Liver (tissue), 8 donors: ENCODE measurements at regions not wholly inside any gene's neighbourhood (a gene's known extent, or its start where the extent isn't known, plus 50 kb on each side); places are given as distances from the start of the nearest gene placed in this dataset.

Source experiments
- DNase-seq: peaks from one replicate; pipeline ENCODE4 v3.0.0-alpha.2; 2017; ENCODE audit warnings: low spot score
- H3K27ac ChIP-seq, 2 donors: one replicate each; pipeline ENCODE4 v1.7.0; 2013; ENCODE audit warnings: inconsistent platforms in 2 of 2, low read length in 2 of 2, control low read depth in 1 of 2, low read depth in 1 of 2, mild to moderate bottlenecking in 1 of 2
- H3K27me3 ChIP-seq, 4 donors: one replicate each; pipeline versions ENCODE4 v1.6.1 to v1.7.0; 2013; ENCODE audit warnings: low read length in 3 of 4, inconsistent platforms in 1 of 4, mild to moderate bottlenecking in 1 of 4, moderate library complexity in 1 of 4; ENCODE audit not compliant: control insufficient read depth in 4 of 4, insufficient read depth in 4 of 4
- H3K36me3 ChIP-seq, 4 donors: one replicate each; pipeline versions ENCODE4 v1.6.1 to v1.7.0; 2013; ENCODE audit warnings: low read length in 3 of 4, mild to moderate bottlenecking in 3 of 4, low read depth in 1 of 4, moderate library complexity in 1 of 4; ENCODE audit not compliant: control insufficient read depth in 4 of 4, insufficient read depth in 3 of 4
- H3K4me1 ChIP-seq, 4 donors: one replicate each; pipeline versions ENCODE4 v1.6.1 to v1.7.0; 2013; ENCODE audit warnings: low read length in 3 of 4, mild to moderate bottlenecking in 3 of 4, moderate library complexity in 1 of 4; ENCODE audit not compliant: control insufficient read depth in 4 of 4, insufficient read depth in 4 of 4
- H3K4me3 ChIP-seq, 3 donors: one replicate each; pipeline versions ENCODE4 v1.6.1 to v1.7.0; 2013; ENCODE audit warnings: low read length in 3 of 3, control low read depth in 1 of 3, low read depth in 1 of 3, mild to moderate bottlenecking in 1 of 3
- H3K9ac ChIP-seq, 2 donors: one replicate each; pipeline ENCODE4 v1.7.0; 2013; ENCODE audit warnings: low read length in 2 of 2, mild to moderate bottlenecking in 2 of 2, moderate library complexity in 2 of 2, control low read depth in 1 of 2, low read depth in 1 of 2
- H3K9me3 ChIP-seq, 4 donors: one replicate each; pipeline versions ENCODE4 v1.6.1 to v1.7.0; 2013; ENCODE audit warnings: low read length in 3 of 4; ENCODE audit not compliant: control insufficient read depth in 4 of 4
- CTCF ChIP-seq: fragments of 150-350 bp; IDR thresholded peaks from 2 replicates; pipeline ENCODE4 v1.5.1; 2017; ENCODE audit warnings: improper control_type of control experiment, low read depth, low read length; ENCODE audit not compliant: missing input control
- EGR1 ChIP-seq, 2 donors: IDR thresholded peaks; 2 replicates each; pipeline ENCODE4 v1.6.1; 2016 to 2018; ENCODE audit warnings: antibody characterized with exemption in 2 of 2, low read depth in 2 of 2
- FOXA1 ChIP-seq: IDR thresholded peaks from 2 replicates; pipeline ENCODE4 v1.6.1; 2016; ENCODE audit warnings: antibody characterized with exemption
- GABPA ChIP-seq, 2 donors: IDR thresholded peaks in 1 of 2; conservative IDR thresholded peaks in 1 of 2; 2 replicates each; pipeline ENCODE4 v1.6.1; 2016; ENCODE audit warnings: antibody characterized with exemption in 2 of 2, mild to moderate bottlenecking in 1 of 2, moderate library complexity in 1 of 2
- HNF4A ChIP-seq, 2 donors: conservative IDR thresholded peaks; 2 replicates each; pipeline ENCODE4 v1.6.1; 2016; ENCODE audit warnings: antibody characterized with exemption in 2 of 2, mild to moderate bottlenecking in 2 of 2
- HNF4G ChIP-seq: IDR thresholded peaks from 2 replicates; pipeline ENCODE4 v1.6.1; 2016; ENCODE audit warnings: antibody characterized with exemption
- JUND ChIP-seq, 2 donors: IDR thresholded peaks; 2 replicates each; pipeline ENCODE4 v1.6.1; 2016; ENCODE audit warnings: antibody characterized with exemption in 2 of 2
- MAX ChIP-seq: IDR thresholded peaks from 2 replicates; pipeline ENCODE4 v1.6.1; 2016; ENCODE audit warnings: antibody characterized with exemption
- NR2F2 ChIP-seq: IDR thresholded peaks from 2 replicates; pipeline ENCODE4 v1.6.1; 2016; ENCODE audit warnings: antibody characterized with exemption
- RAD21 ChIP-seq, 2 donors: IDR thresholded peaks; 2 replicates each; pipeline ENCODE4 v1.6.1; 2016; ENCODE audit warnings: antibody characterized with exemption in 2 of 2, mild to moderate bottlenecking in 2 of 2
- REST ChIP-seq: IDR thresholded peaks from 2 replicates; pipeline ENCODE4 v1.6.1; 2016; ENCODE audit warnings: antibody characterized with exemption, mild to moderate bottlenecking
- SP1 ChIP-seq: IDR thresholded peaks from 2 replicates; pipeline ENCODE4 v1.6.1; 2018; ENCODE audit warnings: antibody characterized with exemption, mild to moderate bottlenecking
- TAF1 ChIP-seq: conservative IDR thresholded peaks from 2 replicates; pipeline ENCODE4 v1.6.1; 2016; ENCODE audit warnings: antibody characterized with exemption, mild to moderate bottlenecking
- YY1 ChIP-seq: IDR thresholded peaks from 2 replicates; pipeline ENCODE4 v1.6.1; 2016; ENCODE audit warnings: antibody characterized with exemption, mild to moderate bottlenecking
- WGBS: extraction: QIAGEN DNeasy Blood & Tissue Kit; methylation state at CpG from one replicate; pipeline ENCODE4 v1.1.7; 2013; 5-methylcytosine and 5-hydroxymethylcytosine counted together
- TF ChIP-seq, protein P1 (sequence below): IDR thresholded peaks from 2 replicates; pipeline ENCODE4 v1.6.1; 2016; ENCODE audit warnings: antibody characterized with exemption
- TF ChIP-seq, protein P2 (sequence below): IDR thresholded peaks from 2 replicates; pipeline ENCODE4 v1.6.1; 2016; ENCODE audit warnings: antibody characterized with exemption
- donor health status: healthy.
- donor health status: healthy.
- donor health status: healthy.
- donor health status: healthy.
- donor health status: healthy.

GRCh38 chr1:227454686-227455085 is 108.7 kb upstream of the ZNF678 start:
- Histone ChIP-seq H3K27ac (no peak overlapping the region), H3K4me1 (no peaks in the 10 kb centered on the region), H3K36me3 (no peaks in the 10 kb centered on the region), H3K9me3 (peaks cover 0 to 2% (median 0%) of the 10 kb centered on the region in 4 donors), H3K4me3 (no peak overlapping the region), H3K9ac (no peak overlapping the region), H3K27me3 (no peaks in the 10 kb centered on the region)
- no peak for DNase-seq
- TF ChIP-seq SP1 (no peak), CTCF (no peak), MAX (no peak), HNF4G (no peak), NR2F2 (no peak)
- TF ChIP-seq, protein P1, sequence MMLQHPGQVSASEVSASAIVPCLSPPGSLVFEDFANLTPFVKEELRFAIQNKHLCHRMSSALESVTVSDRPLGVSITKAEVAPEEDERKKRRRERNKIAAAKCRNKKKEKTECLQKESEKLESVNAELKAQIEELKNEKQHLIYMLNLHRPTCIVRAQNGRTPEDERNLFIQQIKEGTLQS: no peak
- WGBS: 76% methylated on average over 4 of the region's 4 CpGs

DNA sequence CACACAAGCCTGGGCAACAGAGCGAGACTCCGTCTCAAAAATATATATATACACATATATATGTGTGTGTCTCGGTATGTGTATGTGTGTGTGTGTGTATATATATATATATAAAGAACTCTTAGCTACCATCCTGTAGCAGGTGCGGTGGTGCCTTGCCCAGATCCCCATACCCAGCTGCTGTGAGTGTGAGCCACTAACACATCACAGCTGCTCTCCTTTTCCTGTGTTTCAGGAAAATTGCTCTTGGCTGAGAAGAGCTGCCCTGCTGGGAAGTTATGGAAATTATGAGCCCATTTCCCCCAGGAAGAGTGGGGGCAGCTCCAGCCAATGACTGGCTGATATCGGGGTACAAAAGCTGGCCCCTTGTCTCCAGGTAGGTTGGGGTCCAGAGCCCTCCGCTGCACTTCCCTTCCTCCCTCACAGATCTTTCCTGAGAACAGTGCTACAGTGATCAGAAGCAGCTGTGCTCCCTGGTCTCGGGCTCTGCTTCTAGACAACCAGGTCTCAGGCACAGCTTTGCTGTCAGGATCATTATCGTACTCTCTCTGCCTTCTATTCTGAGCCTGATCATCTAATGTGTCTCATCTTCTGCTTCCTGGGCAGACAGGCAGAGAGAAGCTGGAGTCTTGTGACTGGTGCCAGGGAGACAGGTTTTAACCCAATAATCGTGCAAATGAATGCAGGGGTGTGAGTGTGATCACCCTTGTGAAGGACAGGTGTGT is 109.6 kb upstream of the ZNF678 start:
- Histone ChIP-seq H3K4me1 (no peaks in the 10 kb centered on the region), H3K27me3 (no peaks in the 10 kb centered on the region), H3K4me3 (no peak overlapping the region), H3K27ac (no peak overlapping the region), H3K9me3 (peaks cover 0 to 2% (median 0%) of the 10 kb centered on the region in 4 donors), H3K9ac (no peak overlapping the region), H3K36me3 (no peaks in the 10 kb centered on the region)
- TF ChIP-seq GABPA (IDR thresholded peaks at IDR 0.05 in 1 of 2, conservative IDR thresholded peaks at IDR 0.05 in 1 of 2) (no peak), EGR1 (IDR thresholded peaks at IDR 0.05; ENCODE audit: low read depth in 2 of 2) (no peak), TAF1 (no peak), MAX (no peak), FOXA1 (no peak), YY1 (no peak), SP1 (no peak), NR2F2 (no peak), HNF4G (no peak), CTCF (no peak), JUND (IDR thresholded peaks at IDR 0.05) (no peak), HNF4A (conservative IDR thresholded peaks at IDR 0.05) (no peak), RAD21 (IDR thresholded peaks at IDR 0.05) (no peak), REST (no peak)
- TF ChIP-seq, protein P2, sequence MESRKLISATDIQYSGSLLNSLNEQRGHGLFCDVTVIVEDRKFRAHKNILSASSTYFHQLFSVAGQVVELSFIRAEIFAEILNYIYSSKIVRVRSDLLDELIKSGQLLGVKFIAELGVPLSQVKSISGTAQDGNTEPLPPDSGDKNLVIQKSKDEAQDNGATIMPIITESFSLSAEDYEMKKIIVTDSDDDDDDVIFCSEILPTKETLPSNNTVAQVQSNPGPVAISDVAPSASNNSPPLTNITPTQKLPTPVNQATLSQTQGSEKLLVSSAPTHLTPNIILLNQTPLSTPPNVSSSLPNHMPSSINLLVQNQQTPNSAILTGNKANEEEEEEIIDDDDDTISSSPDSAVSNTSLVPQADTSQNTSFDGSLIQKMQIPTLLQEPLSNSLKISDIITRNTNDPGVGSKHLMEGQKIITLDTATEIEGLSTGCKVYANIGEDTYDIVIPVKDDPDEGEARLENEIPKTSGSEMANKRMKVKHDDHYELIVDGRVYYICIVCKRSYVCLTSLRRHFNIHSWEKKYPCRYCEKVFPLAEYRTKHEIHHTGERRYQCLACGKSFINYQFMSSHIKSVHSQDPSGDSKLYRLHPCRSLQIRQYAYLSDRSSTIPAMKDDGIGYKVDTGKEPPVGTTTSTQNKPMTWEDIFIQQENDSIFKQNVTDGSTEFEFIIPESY: no peak
- TF ChIP-seq, protein P1: no peak
- DNase-seq: no peak
- 76% methylated on average over 9 of the region's 9 CpGs for WGBS
